OCI-LY7 (cell line): ENCODE measurements at regions not wholly inside any gene's neighbourhood (a gene's known extent, or its start where the extent isn't known, plus 50 kb on each side); places are given as distances from the start of the nearest gene placed in this dataset.

ENCODE experiments used
- EZH2phosphoT487 ChIP-seq: fragments of 200-600 bp; sonication (generic); IDR thresholded peaks from 2 replicates; pipeline ENCODE4 v1.6.1; 2018; ENCODE audit warnings: low read depth, borderline replicate concordance, mild to moderate bottlenecking, mixed run types, antibody characterized with exemption, low read length, moderate library complexity, mixed read lengths
- TF ChIP-seq, protein P1 (sequence below): fragments of 200-600 bp; sonication (generic); conservative IDR thresholded peaks from 2 replicates; pipeline ENCODE4 v1.5.1; 2014; ENCODE audit warnings: mild to moderate bottlenecking, antibody characterized with exemption, low read length, moderate library complexity, mixed read lengths

DNA sequence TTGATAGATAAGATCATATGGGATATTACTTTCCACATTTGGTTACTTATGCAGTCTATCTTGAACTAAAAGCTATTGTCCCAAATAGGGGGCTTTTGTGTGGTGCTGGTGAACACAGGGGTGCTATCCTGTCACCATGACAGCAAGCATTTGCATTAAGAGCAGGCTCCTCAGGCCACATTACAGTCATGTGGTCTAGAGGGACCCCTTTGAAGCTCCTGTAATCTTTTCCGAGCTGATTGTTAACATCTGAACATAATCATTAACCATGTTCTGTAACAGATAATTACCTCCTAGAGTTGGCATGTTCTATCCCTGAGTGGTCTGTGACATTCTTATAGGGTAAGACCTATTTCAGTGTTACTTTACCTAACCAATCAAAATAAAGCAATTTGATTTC, 178.8 kb downstream of the KTN1 start:
- TF ChIP-seq, protein P1, sequence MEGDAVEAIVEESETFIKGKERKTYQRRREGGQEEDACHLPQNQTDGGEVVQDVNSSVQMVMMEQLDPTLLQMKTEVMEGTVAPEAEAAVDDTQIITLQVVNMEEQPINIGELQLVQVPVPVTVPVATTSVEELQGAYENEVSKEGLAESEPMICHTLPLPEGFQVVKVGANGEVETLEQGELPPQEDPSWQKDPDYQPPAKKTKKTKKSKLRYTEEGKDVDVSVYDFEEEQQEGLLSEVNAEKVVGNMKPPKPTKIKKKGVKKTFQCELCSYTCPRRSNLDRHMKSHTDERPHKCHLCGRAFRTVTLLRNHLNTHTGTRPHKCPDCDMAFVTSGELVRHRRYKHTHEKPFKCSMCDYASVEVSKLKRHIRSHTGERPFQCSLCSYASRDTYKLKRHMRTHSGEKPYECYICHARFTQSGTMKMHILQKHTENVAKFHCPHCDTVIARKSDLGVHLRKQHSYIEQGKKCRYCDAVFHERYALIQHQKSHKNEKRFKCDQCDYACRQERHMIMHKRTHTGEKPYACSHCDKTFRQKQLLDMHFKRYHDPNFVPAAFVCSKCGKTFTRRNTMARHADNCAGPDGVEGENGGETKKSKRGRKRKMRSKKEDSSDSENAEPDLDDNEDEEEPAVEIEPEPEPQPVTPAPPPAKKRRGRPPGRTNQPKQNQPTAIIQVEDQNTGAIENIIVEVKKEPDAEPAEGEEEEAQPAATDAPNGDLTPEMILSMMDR, result no peak
- TF ChIP-seq EZH2phosphoT487, result no peak
